ENCODE measurements at regions not wholly inside any gene's neighbourhood (a gene's known extent, or its start where the extent isn't known, plus 50 kb on each side); places are given as distances from the start of the nearest gene placed in this dataset.

DNA sequence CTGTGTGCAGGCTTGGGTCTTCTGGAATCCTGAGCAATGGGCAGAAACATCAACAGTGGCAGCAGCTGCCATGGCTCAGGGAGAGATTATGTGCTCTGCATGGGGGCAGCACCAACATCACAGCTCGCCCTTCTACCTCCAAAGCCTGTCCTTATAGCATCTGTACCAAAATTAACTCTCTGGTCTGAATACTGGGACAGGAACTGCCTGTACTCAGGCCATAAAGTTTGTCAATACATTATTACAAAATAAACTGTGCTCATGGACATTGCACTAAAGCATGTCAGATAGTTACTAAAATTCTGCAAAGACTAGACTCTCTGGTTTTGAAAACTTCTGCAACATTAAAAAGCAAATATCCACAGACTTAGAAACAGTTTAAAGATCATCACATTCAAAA is 91.6 kb downstream of the ZC3H11B start:
- DNase-seq = no peak

- DNase-seq = no peak
Measured at GRCh38 chr1:219520241-219520640, 92.7 kb downstream of the ZC3H11B start.

- no peak for DNase-seq
Measured at GRCh38 chr1:219518907-219519248, 94.0 kb downstream of the ZC3H11B start.

DNA sequence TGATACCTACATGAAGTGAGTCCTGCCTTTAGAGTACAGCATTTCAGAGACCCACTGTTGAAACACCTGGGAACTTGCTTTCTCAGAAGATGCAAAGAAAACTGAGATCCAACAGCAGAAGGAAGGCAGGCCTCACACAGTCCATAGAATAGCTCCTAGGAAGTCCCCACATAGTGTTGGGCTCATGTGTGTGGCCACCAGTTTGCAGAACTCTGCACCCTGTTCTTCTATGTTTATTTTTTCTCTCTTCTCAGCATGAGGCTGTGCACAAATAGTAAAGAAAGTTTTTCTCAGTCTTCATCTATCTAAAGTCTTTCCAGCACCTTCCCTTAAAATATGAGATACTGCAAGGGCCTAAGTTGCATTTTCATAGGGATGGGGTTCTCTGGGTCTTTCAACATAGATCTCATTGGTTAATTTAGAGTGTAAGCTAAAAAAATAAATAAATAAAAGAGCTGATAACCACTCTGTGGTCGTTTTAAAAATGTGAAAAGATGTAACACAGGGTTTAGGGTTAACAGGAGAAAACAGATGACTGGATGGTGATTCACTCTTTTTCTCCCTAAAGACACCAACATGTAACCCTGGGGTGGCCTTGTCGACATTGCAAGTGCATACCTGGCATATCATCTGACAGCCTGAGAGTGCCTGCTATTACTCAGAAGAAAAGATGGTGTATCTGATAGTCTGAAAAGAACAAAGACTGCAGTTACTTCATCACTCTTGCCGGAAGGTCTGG is 94.6 kb downstream of the ZC3H11B start:
- no peak for DNase-seq

DNA sequence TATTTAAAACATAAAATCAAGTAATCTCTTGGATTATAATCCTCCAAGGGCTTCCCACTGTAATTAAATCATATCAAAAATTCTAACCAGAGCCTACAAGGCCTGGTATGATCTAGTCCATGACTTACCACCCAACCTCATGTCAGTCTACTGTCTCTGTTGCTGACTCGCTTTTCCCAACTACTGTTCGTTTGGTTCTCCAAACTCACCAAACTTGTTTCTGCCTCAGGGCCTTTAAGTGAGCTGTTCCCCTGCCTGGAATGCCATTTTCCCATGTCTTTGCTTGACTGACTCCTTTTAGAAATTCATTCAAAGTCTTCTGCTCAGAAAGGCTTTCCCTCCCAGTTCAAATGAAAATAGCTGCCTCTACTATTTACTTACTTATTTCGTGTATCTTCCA is 95.9 kb downstream of the ZC3H11B start:
- DNase-seq = no peak

- DNase-seq = no peak
Measured at GRCh38 chr1:219514728-219515127, 98.2 kb downstream of the ZC3H11B start.

DNA sequence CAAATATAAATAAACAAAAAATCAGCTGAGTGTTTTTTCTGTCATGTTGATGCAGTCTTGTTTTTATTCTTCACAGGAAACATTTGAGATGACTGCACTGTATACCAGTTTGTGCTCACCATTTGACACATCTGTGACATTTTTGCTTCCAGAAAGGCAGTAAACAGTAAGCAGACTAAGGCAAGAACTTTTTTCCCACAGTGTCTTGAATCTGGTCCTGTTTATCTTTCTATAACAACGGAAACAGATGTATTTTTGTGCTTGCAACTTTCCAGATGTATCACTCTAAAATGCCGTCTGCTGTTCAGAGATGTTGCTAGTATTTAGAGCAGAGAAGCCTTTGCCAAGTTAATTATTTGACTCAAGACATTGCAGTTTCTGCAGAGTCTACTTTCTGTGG is 105.5 kb downstream of the ZC3H11B start:
- no peak for DNase-seq

DNA sequence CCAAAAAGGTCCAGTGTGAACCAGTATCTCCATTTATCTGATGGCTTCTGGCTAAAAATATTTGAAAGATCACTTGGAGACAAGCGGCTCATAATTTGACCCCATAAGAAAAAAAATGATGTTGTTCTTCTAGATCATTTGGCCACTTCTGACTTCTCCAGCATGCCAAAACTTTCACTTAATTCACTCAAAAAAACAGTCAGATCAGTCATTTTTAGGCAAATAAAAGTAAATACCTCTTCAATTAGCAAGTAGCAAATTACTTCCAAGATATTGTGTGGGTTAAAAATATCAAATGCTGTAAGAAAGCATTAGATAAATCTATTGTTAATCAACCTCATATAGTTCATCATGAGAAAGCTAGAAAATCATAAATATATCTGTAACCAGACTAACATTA is 106.0 kb downstream of the ZC3H11B start:
- DNase-seq = no peak

DNA sequence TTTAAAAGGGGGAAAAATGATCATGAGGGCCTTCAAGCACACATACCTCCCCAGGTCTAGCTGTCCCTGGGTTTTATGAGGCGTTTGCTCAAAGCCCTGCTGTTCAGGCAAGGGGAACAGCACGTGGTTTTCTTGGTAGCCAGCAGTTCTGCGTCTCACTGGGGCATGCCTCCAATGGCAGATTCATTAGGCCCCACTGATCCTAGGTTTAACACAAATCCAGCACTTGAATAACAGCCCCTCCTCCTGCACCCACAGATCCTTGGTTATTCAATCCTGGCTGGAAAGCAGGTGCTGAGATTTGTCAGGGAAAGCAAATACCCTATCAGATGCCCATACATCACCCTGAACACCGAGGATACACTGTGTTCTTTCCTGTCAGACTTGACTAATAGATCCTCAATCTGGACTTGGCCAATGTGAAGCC is 106.4 kb downstream of the ZC3H11B start:
- DNase-seq = no peak

- no peak for DNase-seq
Measured at GRCh38 chr1:219505886-219506285, 107.0 kb downstream of the ZC3H11B start.

DNA sequence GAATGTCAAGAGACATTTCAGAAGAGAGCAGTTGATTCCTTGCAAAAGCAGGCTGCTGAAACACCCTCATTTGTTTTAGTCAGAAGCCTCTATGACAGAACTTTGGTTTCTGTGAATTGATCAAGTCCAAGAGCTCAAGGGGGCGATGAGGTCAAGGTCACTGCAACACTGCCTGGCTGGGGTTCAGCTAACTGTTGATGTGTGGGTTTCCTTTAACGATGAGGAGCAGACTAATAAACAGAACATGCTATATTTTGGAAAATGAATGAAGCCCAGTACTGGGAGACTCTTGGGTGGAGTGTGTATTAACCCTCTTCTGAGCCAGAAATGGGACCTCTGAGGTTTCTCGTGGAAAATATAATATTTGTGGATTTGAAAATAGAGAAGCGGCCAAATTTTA is 109.3 kb downstream of the ZC3H11B start:
- no peak for DNase-seq

- DNase-seq = no peak
Measured at GRCh38 chr1:219500327-219500897, 112.5 kb downstream of the ZC3H11B start.

DNA sequence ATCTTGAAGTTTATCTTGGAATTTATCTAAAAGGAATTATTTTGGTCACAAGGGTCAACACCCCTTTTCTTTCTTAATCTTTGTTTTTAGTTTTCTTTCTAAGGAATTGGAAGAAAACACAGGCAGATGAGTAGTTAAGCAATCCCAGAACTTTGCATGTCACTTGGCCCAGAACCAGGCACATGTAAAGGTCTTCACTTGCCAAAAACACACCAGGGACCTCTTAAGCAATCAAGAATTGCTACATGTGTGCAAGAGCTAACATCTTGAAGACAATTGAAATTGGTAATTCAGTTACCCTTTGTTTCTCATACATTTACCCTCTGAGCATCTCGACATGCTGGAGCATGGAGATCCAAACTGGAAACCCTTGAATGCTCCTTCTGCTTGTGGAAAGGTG is 114.2 kb downstream of the ZC3H11B start:
- DNase-seq = no peak

- DNase-seq = no peak
Measured at GRCh38 chr1:219495737-219496408, 117.0 kb downstream of the ZC3H11B start.

- no peak for DNase-seq
Measured at GRCh38 chr1:219492717-219493116, 120.2 kb downstream of the ZC3H11B start.

- DNase-seq = no peak
Measured at GRCh38 chr1:219490566-219490965, 122.3 kb downstream of the ZC3H11B start.

DNA sequence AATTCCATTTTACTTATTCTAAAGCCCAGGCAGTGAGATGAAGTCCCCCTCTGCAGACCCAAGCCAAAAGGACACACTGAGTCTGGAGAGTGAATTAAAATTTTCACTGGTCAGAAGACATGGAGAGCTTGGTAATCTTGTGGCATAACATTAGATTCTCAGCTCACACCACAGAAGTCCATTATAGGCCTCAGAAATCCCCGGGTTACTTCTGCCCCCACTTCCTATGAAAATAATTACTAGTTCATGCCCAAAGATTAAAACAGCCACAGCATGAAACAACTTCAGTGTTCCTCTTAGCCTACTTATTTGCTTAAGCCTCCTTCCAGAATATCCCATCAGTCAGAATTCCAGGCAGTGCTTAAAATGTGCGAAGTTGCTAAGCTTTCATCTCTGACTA is 123.3 kb downstream of the ZC3H11B start:
- no peak for DNase-seq

DNA sequence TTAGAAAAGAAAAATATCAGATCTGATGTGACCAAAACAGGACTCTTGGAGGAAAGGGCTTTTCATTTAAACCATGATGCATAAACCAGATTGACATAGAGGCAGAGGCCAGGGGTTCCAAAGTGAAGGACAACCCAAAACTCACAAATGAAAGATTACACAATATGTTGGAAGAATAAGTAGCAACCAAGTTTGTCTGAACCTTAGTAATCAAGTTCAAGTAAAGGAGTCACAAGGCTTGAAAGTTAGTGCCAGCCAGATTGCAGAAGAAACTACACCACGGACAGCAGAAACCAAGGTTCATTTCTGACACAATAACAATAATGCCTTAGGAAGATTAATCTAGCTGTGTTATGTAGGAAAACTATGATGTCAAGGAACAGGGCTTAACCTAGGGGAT is 124.6 kb downstream of the ZC3H11B start:
- DNase-seq = no peak

GRCh38 chr1:219483530-219483929 is 129.4 kb downstream of the ZC3H11B start:
- DNase-seq = no peak

DNA sequence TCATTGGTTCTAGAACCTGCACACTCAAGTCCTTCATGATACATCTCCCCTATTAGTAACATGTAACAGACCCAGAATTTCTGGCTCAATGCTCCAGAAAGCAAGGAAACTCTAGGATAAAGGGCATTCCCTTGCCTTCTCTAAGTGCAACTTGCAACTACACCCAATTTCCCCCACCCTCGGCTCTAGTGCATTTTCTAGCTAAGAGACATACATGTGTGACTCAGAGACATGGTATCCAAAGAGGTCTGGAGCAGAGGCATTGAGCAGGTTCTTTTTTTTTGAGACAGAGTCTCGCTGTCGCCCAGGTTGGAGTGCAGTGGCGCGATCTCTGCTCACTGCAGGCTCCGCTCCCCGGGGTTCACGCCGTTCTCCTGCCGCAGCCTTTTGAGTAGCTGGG is 132.9 kb downstream of the ZC3H11B start:
- no peak for DNase-seq

DNA sequence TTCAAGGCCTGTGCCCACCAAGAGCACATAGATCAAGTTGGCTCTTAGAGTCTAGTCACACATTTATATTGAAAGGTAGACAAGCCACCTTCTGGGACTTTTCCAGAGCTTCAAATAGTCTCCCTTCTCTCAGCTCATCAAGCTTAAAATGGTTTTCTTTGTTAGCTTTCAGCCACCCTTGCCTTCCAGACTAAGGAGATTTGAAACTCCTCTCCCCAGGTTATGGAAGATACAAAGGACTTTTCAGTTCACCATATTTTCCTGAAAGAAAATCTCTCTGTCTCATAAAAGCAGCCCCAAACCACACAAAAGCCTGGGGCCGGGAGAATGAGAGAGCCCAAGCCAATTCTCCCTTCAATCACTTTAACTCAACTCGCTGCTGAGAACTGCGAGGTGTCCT is 134.1 kb downstream of the ZC3H11B start:
- DNase-seq = no peak

- DNase-seq = no peak
Measured at GRCh38 chr1:219477861-219478260, 135.0 kb downstream of the ZC3H11B start.

DNA sequence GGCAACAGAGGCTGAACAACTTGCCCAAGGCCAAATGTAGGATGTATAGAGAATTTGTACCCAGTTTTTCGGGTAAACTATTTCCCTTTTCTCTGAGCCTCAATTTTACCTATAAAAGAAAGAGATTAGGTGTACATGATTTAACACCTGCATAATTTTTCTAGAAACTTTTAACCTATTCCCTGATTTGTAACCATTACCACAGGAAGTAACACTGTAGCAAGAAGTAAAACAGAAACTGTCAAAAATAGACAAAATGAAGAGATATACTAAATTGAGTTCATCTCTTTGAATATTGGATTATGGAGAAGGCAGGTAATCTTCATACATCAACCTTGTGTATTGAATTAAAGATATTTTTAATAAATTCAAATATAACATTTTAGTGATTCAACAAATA is 136.2 kb downstream of the ZC3H11B start:
- DNase-seq = no peak

DNA sequence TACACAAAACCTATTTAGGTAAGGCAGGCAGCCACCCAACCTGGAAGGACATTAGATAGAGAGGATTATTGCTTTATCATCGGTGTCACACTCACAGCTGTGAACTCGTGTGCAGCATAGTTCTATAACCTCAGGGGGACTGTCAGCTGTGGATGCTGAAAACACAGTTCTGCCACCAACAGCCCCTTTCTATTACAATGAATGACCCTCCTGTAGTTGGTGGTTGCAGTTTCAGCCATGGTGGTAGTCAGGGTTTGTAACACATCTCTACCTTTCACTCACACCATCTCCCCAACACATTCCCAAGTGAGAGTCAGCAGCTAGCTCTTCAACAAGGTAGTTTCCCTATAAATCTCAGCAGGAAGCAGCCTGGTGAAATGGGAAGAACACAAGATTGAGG is 136.8 kb downstream of the ZC3H11B start:
- DNase-seq = no peak

GRCh38 chr1:219472596-219472995 is 140.3 kb downstream of the ZC3H11B start:
- DNase-seq = no peak

Measured in stimulated activated CD4-positive, alpha-beta T cell treated with anti-CD3 and anti-CD28 coated beads, Interleukin-2, amount 100 ng/mL, for 48 hours (primary cell).